ENCODE measurements at regions not wholly inside any gene's neighbourhood (a gene's known extent, or its start where the extent isn't known, plus 50 kb on each side); places are given as distances from the start of the nearest gene placed in this dataset.
"Not testable (repeated sequence)": the region's sequence is repeated elsewhere in the genome, so short reads cannot be mapped to it uniquely, and the experiment has no call there.

- H3K9ac ChIP-seq (ENCODE audit: low read length), result no peak overlapping the region
- H3K4me3 ChIP-seq (ENCODE audit: low read length), result no peak overlapping the region
- DNase-seq, result no peak
- no peaks in the 10 kb centered on the region for H3K9me3 ChIP-seq (replicated peaks; ENCODE audit: insufficient read depth, low read length)
- H3K79me2 ChIP-seq (ENCODE audit: low read length), result no peaks in the 10 kb centered on the region
- H2AFZ ChIP-seq (ENCODE audit: low read length), result no peak overlapping the region
- no peaks in the 10 kb centered on the region for H3K36me3 ChIP-seq (replicated peaks; ENCODE audit: insufficient read depth, low read length)
- no peak overlapping the region for H3K27ac ChIP-seq (ENCODE audit: low read length)
- H3K4me1 ChIP-seq (ENCODE audit: low read length), result no peaks in the 10 kb centered on the region
- no peaks in the 10 kb centered on the region for H3K9me2 ChIP-seq (replicated peaks; ENCODE audit: insufficient read depth, low read length)
- H4K20me1 ChIP-seq (ENCODE audit: insufficient read depth, low read length), result no peaks in the 10 kb centered on the region
- H3K4me2 ChIP-seq (ENCODE audit: low read depth, low read length), result no peak overlapping the region
- H3K27me3 ChIP-seq (replicated peaks; ENCODE audit: insufficient read depth, low read length), result no peaks in the 10 kb centered on the region
- no peaks in the 10 kb centered on the region for H3F3A ChIP-seq (ENCODE audit: insufficient read depth, low read length)
- TF ChIP-seq EZH2phosphoT487 (IDR thresholded peaks at IDR 0.05; ENCODE audit: low read length) (no peak), CTCF (IDR thresholded peaks at IDR 0.05; ENCODE audit: low read length) (no peak), EZH2 (optimal IDR thresholded peaks at IDR 0.05; ENCODE audit: low read depth, low read length) (no peak)
Measured at GRCh38 chr6:112935402-112936078, 588.4 kb downstream of the RFPL4B start.

- Histone ChIP-seq H3K27ac (ENCODE audit: low read length) (no peak overlapping the region), H3K9ac (ENCODE audit: low read length) (no peak overlapping the region), H2AFZ (ENCODE audit: low read length) (no peak overlapping the region), H3K4me3 (ENCODE audit: low read length) (no peak overlapping the region), H3K36me3 (replicated peaks; ENCODE audit: insufficient read depth, low read length) (no peaks in the 10 kb centered on the region), H3K9me3 (replicated peaks; ENCODE audit: insufficient read depth, low read length) (no peaks in the 10 kb centered on the region), H3K27me3 (replicated peaks; ENCODE audit: insufficient read depth, low read length) (no peaks in the 10 kb centered on the region), H3K4me2 (ENCODE audit: low read depth, low read length) (no peak overlapping the region), H3K79me2 (ENCODE audit: low read length) (no peaks in the 10 kb centered on the region), H4K20me1 (ENCODE audit: insufficient read depth, low read length) (no peaks in the 10 kb centered on the region), H3K9me2 (replicated peaks; ENCODE audit: insufficient read depth, low read length) (no peaks in the 10 kb centered on the region), H3F3A (ENCODE audit: insufficient read depth, low read length) (no peaks in the 10 kb centered on the region), H3K4me1 (ENCODE audit: low read length) (no peaks in the 10 kb centered on the region)
- no peak for TF ChIP-seq CTCF (IDR thresholded peaks at IDR 0.05; ENCODE audit: low read length)
- no peak for DNase-seq
Measured at GRCh38 chr6:112936079-112936472, 588.9 kb downstream of the RFPL4B start.

- no peak overlapping the region for H3K4me3 ChIP-seq (ENCODE audit: low read length)
- H3K79me2 ChIP-seq (ENCODE audit: low read length), result no peaks in the 10 kb centered on the region
- H3K27me3 ChIP-seq (replicated peaks; ENCODE audit: insufficient read depth, low read length), result no peaks in the 10 kb centered on the region
- H4K20me1 ChIP-seq (ENCODE audit: insufficient read depth, low read length), result no peaks in the 10 kb centered on the region
- H3K27ac ChIP-seq (ENCODE audit: low read length), result no peak overlapping the region
- no peak overlapping the region for H3K4me2 ChIP-seq (ENCODE audit: low read depth, low read length)
- no peaks in the 10 kb centered on the region for H3K9me2 ChIP-seq (replicated peaks; ENCODE audit: insufficient read depth, low read length)
- H3K36me3 ChIP-seq (replicated peaks; ENCODE audit: insufficient read depth, low read length), result no peaks in the 10 kb centered on the region
- TF ChIP-seq EZH2phosphoT487 (IDR thresholded peaks at IDR 0.05; ENCODE audit: low read length) (no peak), EZH2 (optimal IDR thresholded peaks at IDR 0.05; ENCODE audit: low read depth, low read length) (no peak), CTCF (IDR thresholded peaks at IDR 0.05; ENCODE audit: low read length) (no peak)
- H3K4me1 ChIP-seq (ENCODE audit: low read length), result no peaks in the 10 kb centered on the region
- no peaks in the 10 kb centered on the region for H3K9me3 ChIP-seq (replicated peaks; ENCODE audit: insufficient read depth, low read length)
- no peak overlapping the region for H2AFZ ChIP-seq (ENCODE audit: low read length)
- no peaks in the 10 kb centered on the region for H3F3A ChIP-seq (ENCODE audit: insufficient read depth, low read length)
- H3K9ac ChIP-seq (ENCODE audit: low read length), result no peak overlapping the region
- no peak for DNase-seq
Measured at GRCh38 chr6:112936504-112936903, 589.4 kb downstream of the RFPL4B start.

- H3K27me3 ChIP-seq (replicated peaks; ENCODE audit: insufficient read depth, low read length); H3K9me2 ChIP-seq (replicated peaks; ENCODE audit: insufficient read depth, low read length); DNase-seq; H3K9ac ChIP-seq (ENCODE audit: low read length); H3K4me1 ChIP-seq (ENCODE audit: low read length); H4K20me1 ChIP-seq (ENCODE audit: insufficient read depth, low read length); H3K27ac ChIP-seq (ENCODE audit: low read length); H3K79me2 ChIP-seq (ENCODE audit: low read length); H3F3A ChIP-seq (ENCODE audit: insufficient read depth, low read length); H3K4me2 ChIP-seq (ENCODE audit: low read depth, low read length); H3K4me3 ChIP-seq (ENCODE audit: low read length); H3K9me3 ChIP-seq (replicated peaks; ENCODE audit: insufficient read depth, low read length); H3K36me3 ChIP-seq (replicated peaks; ENCODE audit: insufficient read depth, low read length); H2AFZ ChIP-seq (ENCODE audit: low read length): not testable (repeated sequence)
Measured at GRCh38 chr6:112937690-112938089, 590.6 kb downstream of the RFPL4B start.

Data from MM.1S (cell line).